Renal cortical epithelial cell (primary cell): ENCODE measurements at regions not wholly inside any gene's neighbourhood (a gene's known extent, or its start where the extent isn't known, plus 50 kb on each side); places are given as distances from the start of the nearest gene placed in this dataset.

Experiments
- DNase-seq: peaks from one replicate; pipeline ENCODE4 v3.0.0-alpha.2; 2011; ENCODE audit warnings: low read depth

DNA sequence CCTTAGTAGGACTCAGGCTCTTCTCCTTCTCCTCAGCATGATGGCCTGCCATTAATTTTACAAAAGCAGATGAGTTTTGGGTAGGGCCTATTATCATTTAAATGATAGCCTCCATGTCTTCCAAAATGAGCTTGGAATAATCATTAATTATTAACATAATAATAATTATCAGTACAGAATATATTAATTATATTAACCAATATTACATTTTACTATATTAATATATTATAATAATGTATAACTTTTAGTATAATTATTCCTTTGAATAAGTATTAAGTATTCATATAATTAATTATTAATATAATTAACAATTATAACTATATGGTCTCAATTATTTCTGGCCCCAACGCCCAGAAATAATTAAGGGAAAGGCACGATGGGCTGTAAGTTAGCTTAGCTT, 318.6 kb upstream of the ADGRL4 start:
- no peak for DNase-seq

- peak; percentile 100 for DNase-seq
Measured at GRCh38 chr1:79323239-79324025, 316.9 kb upstream of the ADGRL4 start.

DNA sequence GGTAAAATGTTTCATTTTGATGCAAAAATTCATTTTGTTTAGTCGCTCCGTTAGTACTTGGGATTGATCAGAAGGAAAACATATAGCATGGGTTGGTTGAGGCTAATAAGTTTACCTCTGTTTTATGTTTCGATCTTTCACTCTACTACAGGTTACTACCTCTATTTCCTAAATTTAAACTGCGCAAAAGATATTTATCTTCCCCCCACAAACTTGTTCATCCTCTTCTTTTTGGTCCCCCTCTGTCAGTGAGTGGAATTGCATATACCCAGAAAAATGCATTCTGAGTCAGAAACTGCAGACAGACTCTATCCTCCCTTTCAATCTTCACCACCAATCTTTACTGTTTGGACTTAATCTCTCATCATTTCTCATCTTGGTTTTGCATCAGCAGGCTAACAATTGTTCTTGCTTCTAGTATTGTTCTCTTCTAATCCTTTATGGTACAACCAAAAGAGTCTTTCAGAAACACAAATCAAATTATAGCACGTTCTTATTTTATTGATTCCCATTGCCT, 316.0 kb upstream of the ADGRL4 start:
- DNase-seq = no peak

DNA sequence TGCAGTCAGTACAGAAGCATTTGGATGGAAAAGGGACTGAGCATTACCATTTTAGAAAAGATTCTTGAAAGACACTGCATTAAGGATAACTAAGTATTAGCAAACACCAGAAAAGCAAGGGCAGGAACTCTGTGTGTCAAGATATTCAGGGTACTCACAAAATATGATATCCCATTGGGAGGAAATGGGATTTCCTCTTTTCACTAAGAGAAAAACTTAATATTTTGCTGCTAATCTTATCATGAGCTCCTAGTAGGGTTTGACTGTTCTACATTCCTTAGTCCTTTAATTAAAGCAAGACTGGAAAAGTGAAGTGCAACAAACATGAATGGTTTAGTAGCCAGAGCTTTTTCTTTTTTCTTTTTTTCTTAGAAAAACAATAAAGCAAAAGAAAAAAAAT, 305.9 kb upstream of the ADGRL4 start:
- DNase-seq = no peak

DNA sequence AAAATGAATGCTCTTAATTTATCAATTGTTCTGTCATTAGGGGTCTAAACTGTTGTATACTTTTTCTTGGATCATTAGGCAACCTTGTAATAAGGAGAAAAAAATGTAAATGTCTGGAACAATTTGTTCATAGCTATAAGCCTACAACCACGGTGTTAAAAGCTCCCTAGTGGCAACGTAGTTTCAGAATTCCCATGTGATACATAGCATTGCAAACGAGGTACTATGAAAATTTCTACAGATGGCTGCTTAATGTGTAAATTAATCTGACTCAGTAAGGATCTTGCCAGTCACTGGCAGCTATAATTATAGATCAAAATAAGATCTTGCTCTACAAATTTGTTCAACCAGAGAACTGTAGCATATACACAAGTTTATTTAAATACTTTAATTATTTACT, 304.1 kb upstream of the ADGRL4 start:
- no peak for DNase-seq

- DNase-seq = no peak
Measured at GRCh38 chr1:79304131-79304530, 297.6 kb upstream of the ADGRL4 start.

DNA sequence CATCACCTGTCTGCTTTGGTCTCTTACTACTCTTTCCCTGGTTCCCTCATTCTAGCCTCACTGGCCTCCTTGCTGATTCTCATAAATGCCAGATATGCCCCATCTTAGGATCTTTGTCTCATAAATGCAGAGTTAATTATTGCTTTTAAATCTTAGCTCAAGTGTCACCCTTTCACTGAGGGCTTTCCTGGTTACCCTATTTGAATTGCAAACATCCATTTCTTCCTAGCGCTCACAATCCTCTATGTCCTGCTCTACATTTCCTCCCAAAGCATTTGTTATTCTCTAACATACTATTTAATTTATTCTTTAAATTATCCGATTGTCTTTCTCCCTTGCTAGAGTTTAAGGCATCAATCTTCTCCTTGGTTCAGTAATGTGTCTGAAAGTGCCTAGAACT, 296.5 kb upstream of the ADGRL4 start:
- DNase-seq = no peak

GRCh38 chr1:79302380-79302930, 295.9 kb upstream of the ADGRL4 start:
- DNase-seq = peak; percentile 9

DNA sequence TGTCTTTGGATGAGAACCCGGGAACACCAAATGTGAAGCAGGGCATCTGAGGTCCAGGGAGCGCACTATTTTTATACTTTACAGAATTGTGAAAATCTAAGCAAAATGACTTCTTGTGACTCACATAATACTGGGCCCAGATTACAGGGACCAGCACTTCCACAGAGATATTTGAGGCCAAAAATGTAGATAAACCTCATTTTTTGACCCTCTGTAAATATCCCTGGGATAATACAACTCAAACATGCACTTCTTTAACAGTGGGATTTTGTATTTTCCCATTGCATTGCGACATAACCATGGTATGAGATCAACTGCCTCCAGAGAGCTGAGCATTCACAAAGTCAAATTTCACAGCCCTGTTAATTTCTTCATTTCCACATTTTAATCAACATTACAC, 289.4 kb upstream of the ADGRL4 start:
- DNase-seq = no peak

- peak; percentile 9 for DNase-seq
Measured at GRCh38 chr1:79293611-79294010, 287.1 kb upstream of the ADGRL4 start.

- DNase-seq = no peak
Measured at GRCh38 chr1:79290927-79291474, 284.5 kb upstream of the ADGRL4 start.

DNA sequence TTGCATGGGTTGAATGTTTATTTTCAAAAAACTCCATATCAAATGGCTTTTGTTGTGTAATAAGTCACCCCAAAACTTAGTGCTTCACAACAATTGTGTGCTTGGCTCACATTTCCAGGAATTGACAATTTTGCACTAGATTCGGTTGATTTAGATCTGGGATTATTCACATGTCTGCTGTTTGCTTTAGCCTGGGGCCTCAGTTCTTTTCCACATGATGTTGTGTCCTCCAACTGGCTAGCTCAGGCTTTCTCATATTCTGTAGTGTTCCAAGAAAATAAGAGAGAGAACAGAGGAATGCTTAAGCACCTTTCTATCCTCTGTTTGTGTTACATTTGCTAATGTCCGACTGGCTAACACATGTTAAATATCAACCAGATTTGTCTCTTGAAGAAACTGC, 281.5 kb upstream of the ADGRL4 start:
- peak; percentile 2 for DNase-seq

DNA sequence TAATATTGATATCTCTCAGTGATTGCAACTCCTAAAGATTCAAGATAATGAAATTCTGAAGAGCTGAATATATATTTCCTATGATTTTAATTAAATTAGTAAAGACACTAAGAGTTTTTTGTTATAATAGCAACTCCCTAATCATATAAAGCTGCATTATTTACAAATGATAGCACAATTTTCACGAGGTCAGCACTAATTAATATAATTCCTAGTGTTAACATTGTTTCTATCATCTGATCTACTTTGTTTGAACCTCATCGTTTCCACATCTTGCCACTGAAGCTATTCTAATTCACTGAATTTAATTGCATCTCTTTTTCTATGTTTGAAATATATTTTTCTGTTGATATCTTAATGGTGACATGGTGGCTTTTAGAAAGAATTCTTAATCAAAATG, 279.1 kb upstream of the ADGRL4 start:
- no peak for DNase-seq

GRCh38 chr1:79283451-79283850, 276.9 kb upstream of the ADGRL4 start:
- DNase-seq = no peak

GRCh38 chr1:79281442-79281841, 274.9 kb upstream of the ADGRL4 start:
- DNase-seq = no peak

DNA sequence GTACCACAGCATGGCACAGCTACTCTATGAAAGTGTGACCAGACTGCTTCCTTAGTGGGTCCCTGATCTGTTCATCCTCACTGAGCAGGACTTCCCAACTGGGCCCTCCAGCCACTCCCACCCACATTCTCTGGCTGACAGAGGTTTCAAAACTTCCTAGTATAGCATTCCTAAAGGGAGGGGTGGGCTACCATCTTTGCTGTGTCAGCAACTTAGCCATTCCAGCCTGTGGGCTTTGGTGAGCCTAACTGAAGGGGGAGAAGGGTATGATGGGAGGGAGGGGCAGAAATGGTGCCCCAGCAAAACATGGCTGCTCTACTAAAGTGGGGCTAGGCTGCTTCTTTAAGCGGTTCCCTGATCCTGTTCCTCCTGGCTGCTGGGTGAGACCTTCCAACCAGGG, 265.2 kb upstream of the ADGRL4 start:
- DNase-seq = no peak

- DNase-seq = no peak
Measured at GRCh38 chr1:79264975-79265818, 258.7 kb upstream of the ADGRL4 start.

- DNase-seq = no peak
Measured at GRCh38 chr1:79264285-79264684, 257.8 kb upstream of the ADGRL4 start.

- peak; percentile 40 for DNase-seq
Measured at GRCh38 chr1:79262745-79263258, 256.3 kb upstream of the ADGRL4 start.

GRCh38 chr1:79259390-79260336, 253.1 kb upstream of the ADGRL4 start:
- DNase-seq = peak; percentile 56

DNA sequence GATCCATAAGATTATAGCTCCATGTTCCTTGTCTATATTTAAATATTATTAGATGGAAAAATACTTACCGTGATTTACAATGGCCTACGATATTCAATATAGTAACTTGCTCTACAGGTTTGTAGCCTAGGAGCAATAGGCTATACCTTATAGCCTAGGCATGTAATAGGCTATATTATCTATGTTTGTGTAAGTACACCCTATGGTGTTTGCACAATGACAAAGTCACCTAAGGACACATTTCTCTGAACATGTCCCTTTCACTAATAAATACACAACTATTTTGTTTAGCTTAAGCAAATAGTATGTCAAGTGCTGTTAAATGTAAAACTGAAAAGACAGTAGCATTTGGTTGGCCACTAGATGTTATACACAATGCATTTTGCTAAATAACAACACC, 248.9 kb upstream of the ADGRL4 start:
- DNase-seq = no peak
